Ishikawa (cell line): ENCODE measurements at regions not wholly inside any gene's neighbourhood (a gene's known extent, or its start where the extent isn't known, plus 50 kb on each side); places are given as distances from the start of the nearest gene placed in this dataset.

Experiments used
- EGR1 ChIP-seq: IDR thresholded peaks from 2 replicates; pipeline ENCODE4 v1.6.1; 2012
- EP300 ChIP-seq: IDR thresholded peaks from 2 replicates; pipeline ENCODE4 v1.6.1; 2012; ENCODE audit warnings: borderline replicate concordance
- FOXM1 ChIP-seq: IDR thresholded peaks from 2 replicates; pipeline ENCODE4 v1.6.1; 2012; ENCODE audit warnings: low read depth, borderline replicate concordance
- USF1 ChIP-seq: IDR thresholded peaks from 2 replicates; pipeline ENCODE4 v1.6.1; 2012
- YY1 ChIP-seq: IDR thresholded peaks from 2 replicates; pipeline ENCODE4 v1.6.1; 2012; ENCODE audit warnings: low read depth
- TF ChIP-seq, protein P1 (sequence below): IDR thresholded peaks from 2 replicates; pipeline ENCODE4 v1.6.1; 2012

DNA sequence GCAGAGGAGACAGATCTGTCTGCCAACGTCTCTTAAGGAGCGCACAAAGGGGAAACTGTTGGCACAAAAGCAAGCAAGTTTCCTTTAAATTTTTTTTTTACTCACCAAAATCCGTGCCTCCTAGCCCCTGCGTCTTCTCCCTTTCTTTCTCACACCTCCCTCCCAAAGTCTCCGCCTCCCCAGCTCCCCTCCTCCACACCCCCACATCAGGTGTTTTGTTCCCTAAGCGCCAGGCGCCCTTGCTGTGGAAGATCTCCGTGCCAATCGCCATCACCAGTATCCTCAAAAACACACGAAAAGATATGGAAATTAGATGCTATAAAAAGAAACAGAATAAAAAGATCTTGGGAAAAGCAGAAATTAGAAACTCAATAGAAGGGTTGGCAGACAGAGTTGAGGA is 87.6 kb downstream of the DRD1 start:
- TF ChIP-seq EGR1 (no peak), EP300 (no peak), USF1 (no peak), FOXM1 (no peak), YY1 (no peak)
- TF ChIP-seq, protein P1, sequence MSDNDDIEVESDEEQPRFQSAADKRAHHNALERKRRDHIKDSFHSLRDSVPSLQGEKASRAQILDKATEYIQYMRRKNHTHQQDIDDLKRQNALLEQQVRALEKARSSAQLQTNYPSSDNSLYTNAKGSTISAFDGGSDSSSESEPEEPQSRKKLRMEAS: no peak
